ENCODE measurements at regions not wholly inside any gene's neighbourhood (a gene's known extent, or its start where the extent isn't known, plus 50 kb on each side); places are given as distances from the start of the nearest gene placed in this dataset.
"Not testable (repeated sequence)": the region's sequence is repeated elsewhere in the genome, so short reads cannot be mapped to it uniquely, and the experiment has no call there.

GRCh38 chr6:74273541-74273940, 577.5 kb downstream of the CD109 start:
- TF ChIP-seq, protein P1, sequence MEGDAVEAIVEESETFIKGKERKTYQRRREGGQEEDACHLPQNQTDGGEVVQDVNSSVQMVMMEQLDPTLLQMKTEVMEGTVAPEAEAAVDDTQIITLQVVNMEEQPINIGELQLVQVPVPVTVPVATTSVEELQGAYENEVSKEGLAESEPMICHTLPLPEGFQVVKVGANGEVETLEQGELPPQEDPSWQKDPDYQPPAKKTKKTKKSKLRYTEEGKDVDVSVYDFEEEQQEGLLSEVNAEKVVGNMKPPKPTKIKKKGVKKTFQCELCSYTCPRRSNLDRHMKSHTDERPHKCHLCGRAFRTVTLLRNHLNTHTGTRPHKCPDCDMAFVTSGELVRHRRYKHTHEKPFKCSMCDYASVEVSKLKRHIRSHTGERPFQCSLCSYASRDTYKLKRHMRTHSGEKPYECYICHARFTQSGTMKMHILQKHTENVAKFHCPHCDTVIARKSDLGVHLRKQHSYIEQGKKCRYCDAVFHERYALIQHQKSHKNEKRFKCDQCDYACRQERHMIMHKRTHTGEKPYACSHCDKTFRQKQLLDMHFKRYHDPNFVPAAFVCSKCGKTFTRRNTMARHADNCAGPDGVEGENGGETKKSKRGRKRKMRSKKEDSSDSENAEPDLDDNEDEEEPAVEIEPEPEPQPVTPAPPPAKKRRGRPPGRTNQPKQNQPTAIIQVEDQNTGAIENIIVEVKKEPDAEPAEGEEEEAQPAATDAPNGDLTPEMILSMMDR (IDR thresholded peaks at IDR 0.05; ENCODE audit: low read depth, low read length, missing control alignments) = no peak
- no peak overlapping the region for H3K4me3 ChIP-seq (ENCODE audit: low read depth, low read length)
- no peak for DNase-seq (ENCODE audit: low read depth)
- in situ Hi-C loops (cut with HindIII; ENCODE audit: low sequenced_read_pairs) = no loop called here

GRCh38 chr6:74269600-74269858, 573.5 kb downstream of the CD109 start:
- TF ChIP-seq, protein P1 (IDR thresholded peaks at IDR 0.05; ENCODE audit: low read depth, low read length, missing control alignments) = no peak
- DNase-seq (ENCODE audit: low read depth) = no peak

DNA sequence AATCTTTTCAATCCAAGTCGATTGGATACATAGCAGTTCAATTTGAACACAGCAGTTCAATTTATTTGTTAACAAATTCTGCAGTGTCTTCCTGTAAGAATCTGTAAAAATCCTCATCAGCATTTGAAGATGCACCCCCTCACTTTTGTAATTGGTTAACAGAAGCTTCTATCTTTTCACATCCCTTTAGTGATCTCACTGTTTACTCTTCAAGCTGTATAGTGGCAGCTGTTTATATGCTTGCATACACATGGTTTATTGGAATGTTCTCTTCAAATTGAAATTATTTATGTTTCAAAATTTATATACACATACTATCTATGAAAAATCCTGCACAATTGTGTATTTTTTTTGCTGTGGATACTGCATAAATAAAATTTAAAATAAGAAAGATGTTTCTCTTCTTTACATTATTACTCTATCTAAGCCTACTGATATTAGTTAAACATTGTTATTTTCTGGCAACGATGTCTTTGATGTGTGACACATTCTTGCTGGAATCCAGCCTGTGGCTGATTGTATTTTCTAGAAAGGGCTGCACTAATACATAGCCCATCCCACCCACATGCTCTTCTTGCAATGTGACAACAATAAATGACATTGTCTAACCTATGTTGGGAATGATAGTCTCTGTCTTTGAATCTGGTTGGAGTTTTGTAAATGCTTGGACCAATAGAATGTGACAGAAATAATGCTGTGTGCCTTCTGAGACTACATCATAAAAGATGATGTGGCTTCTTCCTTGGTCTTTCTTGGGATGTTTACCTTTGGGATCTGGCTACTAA, 573.0 kb downstream of the CD109 start:
- in situ Hi-C loops (cut with HindIII; ENCODE audit: low sequenced_read_pairs) = no loop called here

More at GRCh38 chr6:74269600-74269858, 573.5 kb downstream of the CD109 start:
- no peak overlapping the region for H3K4me3 ChIP-seq (ENCODE audit: low read depth, low read length)
- in situ Hi-C loops (cut with HindIII; ENCODE audit: low sequenced_read_pairs) = no loop called here

DNA sequence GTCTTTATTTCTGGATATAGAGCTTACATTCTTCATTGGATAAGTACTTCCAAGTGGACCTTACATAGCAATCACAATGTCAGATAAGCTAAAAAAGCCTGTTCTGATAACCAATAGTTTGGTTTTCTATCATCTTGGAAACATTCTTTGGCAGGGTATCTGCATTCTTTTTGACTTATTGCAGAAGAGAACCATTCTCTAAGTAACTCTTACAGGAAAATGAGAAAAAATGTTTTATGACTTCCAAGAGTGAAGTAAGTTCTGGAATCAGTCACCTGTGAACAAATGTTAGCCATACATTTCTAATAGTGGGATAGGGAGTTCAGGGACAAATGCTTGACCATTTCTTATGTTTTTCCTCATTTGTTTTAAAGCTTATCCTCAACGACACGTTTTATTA, 564.0 kb downstream of the CD109 start:
- in situ Hi-C loops (cut with HindIII; ENCODE audit: low sequenced_read_pairs) = no loop called here
- TF ChIP-seq, protein P1 (IDR thresholded peaks at IDR 0.05; ENCODE audit: low read depth, low read length, missing control alignments) = no peak
- DNase-seq (ENCODE audit: low read depth) = no peak
- no peak overlapping the region for H3K4me3 ChIP-seq (ENCODE audit: low read depth, low read length)

More for the DNA sequence above, 573.0 kb downstream of the CD109 start:
- no peak for DNase-seq (ENCODE audit: low read depth)
- H3K4me3 ChIP-seq (ENCODE audit: low read depth, low read length) = no peak overlapping the region
- TF ChIP-seq, protein P1 (IDR thresholded peaks at IDR 0.05; ENCODE audit: low read depth, low read length, missing control alignments) = no peak

- DNase-seq (ENCODE audit: low read depth) = no peak
- TF ChIP-seq, protein P1 (IDR thresholded peaks at IDR 0.05; ENCODE audit: low read depth, low read length, missing control alignments) = no peak
- in situ Hi-C loops (cut with HindIII; ENCODE audit: low sequenced_read_pairs) = no loop called here
- H3K4me3 ChIP-seq (ENCODE audit: low read depth, low read length) = no peak overlapping the region
These were observed 560.8 kb downstream of the CD109 start for GRCh38 chr6:74256781-74257180.

GRCh38 chr6:74256381-74256780, 560.4 kb downstream of the CD109 start:
- no peak overlapping the region for H3K4me3 ChIP-seq (ENCODE audit: low read depth, low read length)
- TF ChIP-seq, protein P1 (IDR thresholded peaks at IDR 0.05; ENCODE audit: low read depth, low read length, missing control alignments) = no peak
- DNase-seq (ENCODE audit: low read depth) = no peak
- in situ Hi-C loops (cut with HindIII; ENCODE audit: low sequenced_read_pairs) = no loop called here

- not testable (repeated sequence) for DNase-seq (ENCODE audit: low read depth)
These were observed 559.0 kb downstream of the CD109 start for GRCh38 chr6:74255007-74255406.

DNA sequence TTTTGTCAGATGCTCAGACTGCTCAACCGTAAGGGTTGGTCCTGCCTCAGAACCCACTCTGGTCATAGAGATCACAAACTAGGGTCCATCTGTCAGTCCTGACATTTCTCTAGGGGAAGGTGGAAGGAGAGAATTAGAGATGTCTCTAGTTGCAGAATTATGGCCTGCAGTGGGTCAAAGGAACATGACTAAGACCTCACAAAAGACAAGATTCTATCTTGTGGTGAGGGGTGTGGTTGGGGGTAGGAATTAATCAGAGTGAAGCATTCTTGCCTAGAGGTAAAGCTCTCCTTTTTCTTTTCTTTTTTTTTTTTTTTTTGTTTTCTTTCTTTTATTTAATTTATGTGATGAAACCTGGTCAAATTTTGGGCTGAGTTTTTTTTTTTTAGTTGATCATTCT, 558.1 kb downstream of the CD109 start:
- H3K4me3 ChIP-seq (ENCODE audit: low read depth, low read length); DNase-seq (ENCODE audit: low read depth); in situ Hi-C loops (cut with HindIII; ENCODE audit: low sequenced_read_pairs): not testable (repeated sequence)

More at GRCh38 chr6:74255007-74255406, 559.0 kb downstream of the CD109 start:
- in situ Hi-C loops (cut with HindIII; ENCODE audit: low sequenced_read_pairs); H3K4me3 ChIP-seq (ENCODE audit: low read depth, low read length): not testable (repeated sequence)
